OCI-LY1 (cell line): ENCODE measurements at regions not wholly inside any gene's neighbourhood (a gene's known extent, or its start where the extent isn't known, plus 50 kb on each side); places are given as distances from the start of the nearest gene placed in this dataset.

Experiments used
- H2AFZ ChIP-seq: fragments of 200-600 bp; sonication (generic), shearing (Covaris generic); 2 replicates; pipeline ENCODE4 v1.6.0; 2014; ENCODE audit warnings: antibody characterized with exemption, mild to moderate bottlenecking, low read length
- H3F3A ChIP-seq: fragments of 200-600 bp; sonication (generic), shearing (Covaris generic); 2 replicates; pipeline ENCODE4 v1.6.0; 2014; ENCODE audit warnings: mild to moderate bottlenecking, antibody characterized with exemption, low read length, moderate library complexity; ENCODE audit not compliant: insufficient read depth
- H3K27ac ChIP-seq: fragments of 200-600 bp; sonication (generic); 2 replicates; pipeline ENCODE4 v1.5.1; 2014; ENCODE audit warnings: low read length, mixed run types, mild to moderate bottlenecking, low read depth; ENCODE audit not compliant: poor library complexity, severe bottlenecking
- H3K27me3 ChIP-seq: fragments of 200-600 bp; sonication (generic); 2 replicates; pipeline ENCODE4 v1.6.0; 2014; ENCODE audit warnings: antibody characterized with exemption, mild to moderate bottlenecking, low read length, moderate library complexity; ENCODE audit not compliant: insufficient read depth
- H3K36me3 ChIP-seq: fragments of 200-600 bp; sonication (generic); 2 replicates; pipeline ENCODE4 v1.6.1; 2014; ENCODE audit warnings: mild to moderate bottlenecking, antibody characterized with exemption, low read length, moderate library complexity, mixed read lengths; ENCODE audit not compliant: insufficient read depth
- H3K4me1 ChIP-seq: fragments of 200-600 bp; sonication (generic); 2 replicates; pipeline ENCODE4 v1.5.1; 2014; ENCODE audit warnings: mild to moderate bottlenecking, low read length, moderate library complexity; ENCODE audit not compliant: insufficient read depth, severe bottlenecking
- H3K4me2 ChIP-seq: fragments of 200-600 bp; sonication (generic), shearing (Covaris generic); 2 replicates; pipeline ENCODE4 v1.6.1; 2014; ENCODE audit warnings: low read length
- H3K4me3 ChIP-seq: fragments of 200-600 bp; sonication (generic); 2 replicates; pipeline ENCODE4 v1.5.1; 2014; ENCODE audit warnings: low read length, low read depth, mild to moderate bottlenecking, mixed read lengths; ENCODE audit not compliant: poor library complexity, severe bottlenecking
- H3K79me2 ChIP-seq: fragments of 200-600 bp; shearing (Covaris generic); 2 replicates; pipeline ENCODE4 v1.6.1; 2016; ENCODE audit warnings: mixed run types, low read length, mixed read lengths; ENCODE audit not compliant: insufficient read depth
- H3K9ac ChIP-seq: fragments of 200-600 bp; sonication (generic), shearing (Covaris generic); 2 replicates; pipeline ENCODE4 v1.6.1; 2014; ENCODE audit warnings: mild to moderate bottlenecking, low read length, mixed read lengths
- H3K9me2 ChIP-seq: fragments of 200-600 bp; sonication (generic), shearing (Covaris generic); 2 replicates; pipeline ENCODE4 v1.6.1; 2014; ENCODE audit warnings: low read depth, mild to moderate bottlenecking, low read length, mixed read lengths
- H3K9me3 ChIP-seq: fragments of 200-600 bp; shearing (Covaris generic); 2 replicates; pipeline ENCODE4 v1.6.1; 2014; ENCODE audit warnings: low read length, mixed read lengths
- H4K20me1 ChIP-seq: fragments of 200-600 bp; sonication (generic), shearing (Covaris generic); 2 replicates; pipeline ENCODE4 v1.6.0; 2016; ENCODE audit warnings: mild to moderate bottlenecking, low read length; ENCODE audit not compliant: insufficient read depth
- EZH2 ChIP-seq: fragments of 200-600 bp; sonication (generic), shearing (Covaris generic); IDR thresholded peaks from 2 replicates; pipeline ENCODE4 v1.8.0; 2017; ENCODE audit warnings: borderline replicate concordance, mixed run types, mild to moderate bottlenecking, antibody characterized with exemption, low read length, moderate library complexity, mixed read lengths
- TF ChIP-seq, protein P1 (sequence below): fragments of 200-600 bp; sonication (generic), shearing (Covaris generic); IDR thresholded peaks from 2 replicates; pipeline ENCODE4 v1.5.1; 2017; ENCODE audit warnings: mild to moderate bottlenecking, antibody characterized with exemption, low read length, moderate library complexity, mixed read lengths

DNA sequence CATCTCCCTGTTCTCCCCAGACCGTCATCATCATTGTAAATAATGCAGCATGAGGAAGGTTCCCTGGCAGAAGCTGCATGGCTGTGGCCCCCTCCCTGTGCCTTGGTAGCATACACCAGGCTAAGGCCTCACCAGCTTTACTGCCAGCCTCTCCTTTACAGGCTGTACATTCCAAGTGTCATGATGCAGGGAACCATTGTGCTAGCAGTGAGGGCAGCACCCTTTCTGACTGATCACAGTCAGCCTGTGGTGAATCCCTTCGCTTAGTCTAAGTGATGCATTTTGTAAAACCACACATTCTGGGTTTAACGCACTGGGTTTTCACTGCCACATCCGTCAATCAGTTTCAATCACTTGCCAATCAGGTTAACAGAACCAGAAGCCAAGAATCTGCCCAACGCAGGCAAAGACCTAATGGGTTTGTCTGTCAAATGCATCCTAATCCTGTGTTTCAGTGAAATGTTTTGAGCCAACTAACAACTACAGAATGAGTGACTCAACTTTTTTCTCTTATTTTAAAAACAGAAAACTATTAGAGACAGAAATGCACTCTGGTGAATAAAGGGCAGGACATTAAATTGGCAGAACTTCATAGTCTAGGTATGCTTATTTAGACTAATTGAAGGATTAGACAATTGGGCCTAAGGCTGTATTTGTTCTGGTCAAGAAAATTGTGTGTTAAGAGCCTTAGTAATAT is 225.9 kb upstream of the DPH6 start:
- H3K36me3 ChIP-seq, result no peaks in the 10 kb centered on the region
- no peaks in the 10 kb centered on the region for H3K9me3 ChIP-seq
- no peak overlapping the region for H3K9ac ChIP-seq
- no peaks in the 10 kb centered on the region for H4K20me1 ChIP-seq
- no peaks in the 10 kb centered on the region for H3F3A ChIP-seq
- no peak overlapping the region for H3K4me2 ChIP-seq
- H3K27ac ChIP-seq, result no peak overlapping the region
- H2AFZ ChIP-seq, result no peak overlapping the region
- no peaks in the 10 kb centered on the region for H3K79me2 ChIP-seq
- H3K4me1 ChIP-seq, result no peaks in the 10 kb centered on the region
- H3K9me2 ChIP-seq, result no peaks in the 10 kb centered on the region
- H3K27me3 ChIP-seq, result no peaks in the 10 kb centered on the region
- H3K4me3 ChIP-seq, result no peak overlapping the region
- TF ChIP-seq, protein P1, sequence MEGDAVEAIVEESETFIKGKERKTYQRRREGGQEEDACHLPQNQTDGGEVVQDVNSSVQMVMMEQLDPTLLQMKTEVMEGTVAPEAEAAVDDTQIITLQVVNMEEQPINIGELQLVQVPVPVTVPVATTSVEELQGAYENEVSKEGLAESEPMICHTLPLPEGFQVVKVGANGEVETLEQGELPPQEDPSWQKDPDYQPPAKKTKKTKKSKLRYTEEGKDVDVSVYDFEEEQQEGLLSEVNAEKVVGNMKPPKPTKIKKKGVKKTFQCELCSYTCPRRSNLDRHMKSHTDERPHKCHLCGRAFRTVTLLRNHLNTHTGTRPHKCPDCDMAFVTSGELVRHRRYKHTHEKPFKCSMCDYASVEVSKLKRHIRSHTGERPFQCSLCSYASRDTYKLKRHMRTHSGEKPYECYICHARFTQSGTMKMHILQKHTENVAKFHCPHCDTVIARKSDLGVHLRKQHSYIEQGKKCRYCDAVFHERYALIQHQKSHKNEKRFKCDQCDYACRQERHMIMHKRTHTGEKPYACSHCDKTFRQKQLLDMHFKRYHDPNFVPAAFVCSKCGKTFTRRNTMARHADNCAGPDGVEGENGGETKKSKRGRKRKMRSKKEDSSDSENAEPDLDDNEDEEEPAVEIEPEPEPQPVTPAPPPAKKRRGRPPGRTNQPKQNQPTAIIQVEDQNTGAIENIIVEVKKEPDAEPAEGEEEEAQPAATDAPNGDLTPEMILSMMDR, result no peak
- no peak for TF ChIP-seq EZH2

- TF ChIP-seq EZH2, result no peak
- TF ChIP-seq, protein P1, result no peak
- Histone ChIP-seq H3K36me3 (no peaks in the 10 kb centered on the region), H3K9me3 (no peaks in the 10 kb centered on the region), H3K4me2 (no peak overlapping the region), H3K9ac (no peak overlapping the region), H3F3A (no peaks in the 10 kb centered on the region), H2AFZ (no peak overlapping the region), H3K27me3 (no peaks in the 10 kb centered on the region), H3K9me2 (no peaks in the 10 kb centered on the region), H3K4me1 (no peaks in the 10 kb centered on the region), H4K20me1 (no peaks in the 10 kb centered on the region), H3K4me3 (no peak overlapping the region), H3K79me2 (no peaks in the 10 kb centered on the region), H3K27ac (no peak overlapping the region)
These were observed 228.7 kb upstream of the DPH6 start for GRCh38 chr15:35774653-35775052.

GRCh38 chr15:35775471-35775870 is 229.5 kb upstream of the DPH6 start:
- TF ChIP-seq, protein P1, result no peak
- no peak for TF ChIP-seq EZH2
- Histone ChIP-seq H3K79me2 (no peaks in the 10 kb centered on the region), H3K9ac (no peak overlapping the region), H3K9me2 (no peaks in the 10 kb centered on the region), H3K4me3 (no peak overlapping the region), H3K36me3 (no peaks in the 10 kb centered on the region), H3K9me3 (no peaks in the 10 kb centered on the region), H3F3A (no peaks in the 10 kb centered on the region), H3K27me3 (no peaks in the 10 kb centered on the region), H3K27ac (no peak overlapping the region), H2AFZ (no peak overlapping the region), H3K4me2 (no peak overlapping the region), H3K4me1 (no peaks in the 10 kb centered on the region), H4K20me1 (no peaks in the 10 kb centered on the region)
